Karpas-422 (cell line): ENCODE measurements at regions not wholly inside any gene's neighbourhood (a gene's known extent, or its start where the extent isn't known, plus 50 kb on each side); places are given as distances from the start of the nearest gene placed in this dataset.

Experiments
- DNase-seq: peaks from one replicate; pipeline ENCODE4 v3.0.0-alpha.2; 2015
- H2AFZ ChIP-seq: fragments of 200-600 bp; sonication (generic); 2 replicates; pipeline ENCODE4 v1.6.1; 2014; ENCODE audit warnings: antibody characterized with exemption, low read length, mixed read lengths
- H3K27ac ChIP-seq: fragments of 200-600 bp; sonication (generic); 2 replicates; pipeline ENCODE4 v1.5.1; 2014; ENCODE audit warnings: mild to moderate bottlenecking, low read length, moderate library complexity
- H3K27me3 ChIP-seq: fragments of 200-600 bp; sonication (generic); 2 replicates; pipeline ENCODE4 v1.6.1; 2014; ENCODE audit warnings: low read length, mixed read lengths
- H3K36me3 ChIP-seq: fragments of 200-600 bp; sonication (generic); 2 replicates; pipeline ENCODE4 v1.6.1; 2014; ENCODE audit warnings: low read length, mixed read lengths; ENCODE audit not compliant: insufficient read depth
- H3K4me1 ChIP-seq: fragments of 200-600 bp; sonication (generic); 2 replicates; pipeline ENCODE4 v1.6.1; 2014; ENCODE audit warnings: mild to moderate bottlenecking, low read length, mixed read lengths
- H3K4me2 ChIP-seq: fragments of 200-600 bp; sonication (generic); 2 replicates; pipeline ENCODE4 v1.6.1; 2014; ENCODE audit warnings: low read length, low read depth, mild to moderate bottlenecking; ENCODE audit not compliant: poor library complexity, severe bottlenecking
- H3K4me3 ChIP-seq: fragments of 200-600 bp; sonication (generic); 2 replicates; pipeline ENCODE4 v1.5.1; 2014; ENCODE audit warnings: mild to moderate bottlenecking, antibody characterized with exemption, low read length, mixed read lengths
- H3K79me2 ChIP-seq: fragments of 200-600 bp; sonication (generic); 2 replicates; pipeline ENCODE4 v1.6.1; 2014; ENCODE audit warnings: mild to moderate bottlenecking, low read length, mixed read lengths
- H3K9ac ChIP-seq: fragments of 200-600 bp; sonication (generic); 2 replicates; pipeline ENCODE4 v1.6.0; 2014; ENCODE audit warnings: low read length
- H3K9me2 ChIP-seq: fragments of 200-600 bp; sonication (generic), shearing (Covaris generic); replicated peaks from 2 replicates; pipeline ENCODE4 v1.6.0; 2014; ENCODE audit warnings: mild to moderate bottlenecking, low read length, moderate library complexity; ENCODE audit not compliant: insufficient read depth
- H3K9me3 ChIP-seq: fragments of 300-700, 200-600 bp; sonication (generic); 2 replicates; pipeline ENCODE4 v1.6.1; 2014; ENCODE audit warnings: low read length, mixed read lengths
- H4K20me1 ChIP-seq: fragments of 200-600 bp; sonication (generic); 2 replicates; pipeline ENCODE4 v1.6.1; 2014; ENCODE audit warnings: mild to moderate bottlenecking, antibody characterized with exemption, low read length, low read depth; ENCODE audit not compliant: insufficient read depth

GRCh38 chr11:13118650-13119049, 109.5 kb downstream of the RASSF10 start:
- Histone ChIP-seq H3K27ac (no peak overlapping the region), H3K79me2 (no peaks in the 10 kb centered on the region), H3K9me2 (no peaks in the 10 kb centered on the region), H3K9ac (no peak overlapping the region), H3K4me1 (no peaks in the 10 kb centered on the region), H2AFZ (no peak overlapping the region), H3K4me2 (no peak overlapping the region), H3K9me3 (no peaks in the 10 kb centered on the region), H3K36me3 (no peaks in the 10 kb centered on the region), H4K20me1 (no peaks in the 10 kb centered on the region), H3K4me3 (no peak overlapping the region), H3K27me3 (no peaks in the 10 kb centered on the region)
- no peak for DNase-seq

- H3K27me3 ChIP-seq: no peaks in the 10 kb centered on the region
- no peaks in the 10 kb centered on the region for H4K20me1 ChIP-seq
- H3K4me2 ChIP-seq: no peak overlapping the region
- no peak overlapping the region for H2AFZ ChIP-seq
- H3K9ac ChIP-seq: no peak overlapping the region
- H3K4me1 ChIP-seq: no peaks in the 10 kb centered on the region
- no peaks in the 10 kb centered on the region for H3K9me3 ChIP-seq
- H3K9me2 ChIP-seq: no peaks in the 10 kb centered on the region
- no peak for DNase-seq
- no peaks in the 10 kb centered on the region for H3K36me3 ChIP-seq
- no peak overlapping the region for H3K4me3 ChIP-seq
- H3K27ac ChIP-seq: no peak overlapping the region
- H3K79me2 ChIP-seq: no peaks in the 10 kb centered on the region
These were observed 110.2 kb downstream of the RASSF10 start for GRCh38 chr11:13119361-13119760.

- Histone ChIP-seq H3K4me1 (no peaks in the 10 kb centered on the region), H3K36me3 (no peaks in the 10 kb centered on the region), H3K9me3 (no peaks in the 10 kb centered on the region), H3K4me2 (no peak overlapping the region), H3K4me3 (no peak overlapping the region), H4K20me1 (no peaks in the 10 kb centered on the region), H3K9me2 (no peaks in the 10 kb centered on the region), H3K27ac (no peak overlapping the region), H3K9ac (no peak overlapping the region), H3K27me3 (no peaks in the 10 kb centered on the region), H3K79me2 (no peaks in the 10 kb centered on the region), H2AFZ (no peak overlapping the region)
- no peak for DNase-seq
These were observed 110.9 kb downstream of the RASSF10 start for GRCh38 chr11:13119941-13120520.

- H3K36me3 ChIP-seq: no peaks in the 10 kb centered on the region
- no peak overlapping the region for H2AFZ ChIP-seq
- H4K20me1 ChIP-seq: no peaks in the 10 kb centered on the region
- no peaks in the 10 kb centered on the region for H3K79me2 ChIP-seq
- H3K4me1 ChIP-seq: no peaks in the 10 kb centered on the region
- no peaks in the 10 kb centered on the region for H3K9me2 ChIP-seq
- no peaks in the 10 kb centered on the region for H3K9me3 ChIP-seq
- no peak overlapping the region for H3K27ac ChIP-seq
- H3K9ac ChIP-seq: no peak overlapping the region
- no peak overlapping the region for H3K4me2 ChIP-seq
- no peak for DNase-seq
- H3K27me3 ChIP-seq: no peaks in the 10 kb centered on the region
- H3K4me3 ChIP-seq: no peak overlapping the region
These were observed 111.6 kb downstream of the RASSF10 start for GRCh38 chr11:13120691-13121090.

GRCh38 chr11:13126430-13126829, 117.3 kb downstream of the RASSF10 start:
- H3K4me2 ChIP-seq: no peak overlapping the region
- H4K20me1 ChIP-seq: no peaks in the 10 kb centered on the region
- no peaks in the 10 kb centered on the region for H3K79me2 ChIP-seq
- H3K4me1 ChIP-seq: no peaks in the 10 kb centered on the region
- H2AFZ ChIP-seq: no peak overlapping the region
- no peaks in the 10 kb centered on the region for H3K9me3 ChIP-seq
- no peaks in the 10 kb centered on the region for H3K27me3 ChIP-seq
- no peak overlapping the region for H3K27ac ChIP-seq
- no peaks in the 10 kb centered on the region for H3K9me2 ChIP-seq
- DNase-seq: no peak
- no peaks in the 10 kb centered on the region for H3K36me3 ChIP-seq
- H3K4me3 ChIP-seq: no peak overlapping the region
- H3K9ac ChIP-seq: no peak overlapping the region

- H3K9ac ChIP-seq: no peak overlapping the region
- H3K4me2 ChIP-seq: no peak overlapping the region
- no peaks in the 10 kb centered on the region for H3K4me1 ChIP-seq
- H3K79me2 ChIP-seq: no peaks in the 10 kb centered on the region
- H3K27ac ChIP-seq: no peak overlapping the region
- no peaks in the 10 kb centered on the region for H3K9me2 ChIP-seq
- no peaks in the 10 kb centered on the region for H4K20me1 ChIP-seq
- H3K4me3 ChIP-seq: no peak overlapping the region
- H3K9me3 ChIP-seq: no peaks in the 10 kb centered on the region
- DNase-seq: no peak
- H2AFZ ChIP-seq: no peak overlapping the region
- no peaks in the 10 kb centered on the region for H3K36me3 ChIP-seq
- H3K27me3 ChIP-seq: no peaks in the 10 kb centered on the region
These were observed 118.0 kb downstream of the RASSF10 start for GRCh38 chr11:13127161-13127560.

GRCh38 chr11:13128354-13128753, 119.2 kb downstream of the RASSF10 start:
- Histone ChIP-seq H3K4me1 (no peaks in the 10 kb centered on the region), H3K9me3 (no peaks in the 10 kb centered on the region), H3K36me3 (no peaks in the 10 kb centered on the region), H2AFZ (no peak overlapping the region), H3K9me2 (no peaks in the 10 kb centered on the region), H3K4me2 (no peak overlapping the region), H4K20me1 (no peaks in the 10 kb centered on the region), H3K9ac (no peak overlapping the region), H3K4me3 (no peak overlapping the region), H3K27ac (no peak overlapping the region), H3K27me3 (no peaks in the 10 kb centered on the region), H3K79me2 (no peaks in the 10 kb centered on the region)
- DNase-seq: no peak

GRCh38 chr11:13134066-13134465, 125.0 kb downstream of the RASSF10 start:
- no peaks in the 10 kb centered on the region for H3K27me3 ChIP-seq
- no peak overlapping the region for H3K4me3 ChIP-seq
- H3K4me2 ChIP-seq: no peak overlapping the region
- no peaks in the 10 kb centered on the region for H3K36me3 ChIP-seq
- H3K9ac ChIP-seq: no peak overlapping the region
- no peak overlapping the region for H2AFZ ChIP-seq
- H3K9me2 ChIP-seq: no peaks in the 10 kb centered on the region
- H3K27ac ChIP-seq: no peak overlapping the region
- no peaks in the 10 kb centered on the region for H4K20me1 ChIP-seq
- H3K4me1 ChIP-seq: no peaks in the 10 kb centered on the region
- no peaks in the 10 kb centered on the region for H3K79me2 ChIP-seq
- H3K9me3 ChIP-seq: no peaks in the 10 kb centered on the region
- DNase-seq: no peak

GRCh38 chr11:13134886-13135285, 125.8 kb downstream of the RASSF10 start:
- H3K9me2 ChIP-seq: no peaks in the 10 kb centered on the region
- no peaks in the 10 kb centered on the region for H3K4me1 ChIP-seq
- H4K20me1 ChIP-seq: no peaks in the 10 kb centered on the region
- H3K9me3 ChIP-seq: no peaks in the 10 kb centered on the region
- no peak overlapping the region for H3K4me3 ChIP-seq
- H3K27ac ChIP-seq: no peak overlapping the region
- no peak overlapping the region for H3K9ac ChIP-seq
- no peaks in the 10 kb centered on the region for H3K27me3 ChIP-seq
- no peak for DNase-seq
- H3K79me2 ChIP-seq: no peaks in the 10 kb centered on the region
- no peak overlapping the region for H3K4me2 ChIP-seq
- no peaks in the 10 kb centered on the region for H3K36me3 ChIP-seq
- no peak overlapping the region for H2AFZ ChIP-seq
